Frontal cortex (tissue), 3 donors: ENCODE measurements at regions not wholly inside any gene's neighbourhood (a gene's known extent, or its start where the extent isn't known, plus 50 kb on each side); places are given as distances from the start of the nearest gene placed in this dataset.
"Not testable (repeated sequence)": the region's sequence is repeated elsewhere in the genome, so short reads cannot be mapped to it uniquely, and the experiment has no call there.

Experiments
- DNase-seq, 2 donors: peaks; one replicate each; pipeline ENCODE4 v3.0.0; 2012; ENCODE audit warnings: low spot score in 2 of 2
- FAIRE-seq: peaks from 2 replicates; lab custom pipeline; 2012; peaks lifted over from hg19 to GRCh38; lab: Jason Lieb, UNC
- donor health status: control.
- donor health status: control.
- donor health status: control.

GRCh38 chr12:60176891-60177290 is 581.1 kb downstream of the SLC16A7 start:
- no peak for FAIRE-seq
- no peak for DNase-seq

GRCh38 chr12:60180298-60180697 is 584.5 kb downstream of the SLC16A7 start:
- no peak for FAIRE-seq
- no peak for DNase-seq

- FAIRE-seq (no peak), DNase-seq (no peak)
Measured at GRCh38 chr12:60182354-60182753, 586.5 kb downstream of the SLC16A7 start.

- FAIRE-seq: no peak
- DNase-seq: no peak
Measured at GRCh38 chr12:60184096-60184495, 588.3 kb downstream of the SLC16A7 start.

- no peak for FAIRE-seq
- DNase-seq: no peak
Measured at GRCh38 chr12:60185060-60185459, 589.2 kb downstream of the SLC16A7 start.

GRCh38 chr12:60191271-60191670 is 595.4 kb downstream of the SLC16A7 start:
- DNase-seq (no peak), FAIRE-seq (no peak)

- DNase-seq (no peak), FAIRE-seq (no peak)
Measured at GRCh38 chr12:60191676-60192359, 596.0 kb downstream of the SLC16A7 start.

- FAIRE-seq: no peak
- no peak for DNase-seq
Measured at GRCh38 chr12:60194678-60195077, 598.8 kb downstream of the SLC16A7 start.

GRCh38 chr12:60195483-60195882 is 599.7 kb downstream of the SLC16A7 start:
- DNase-seq (no peak), FAIRE-seq (no peak)

- no peak for FAIRE-seq
- DNase-seq: no peak
Measured at GRCh38 chr12:60196366-60196765, 600.5 kb downstream of the SLC16A7 start.

- DNase-seq (no peak), FAIRE-seq (no peak)
Measured at GRCh38 chr12:60197589-60197988, 601.8 kb downstream of the SLC16A7 start.

GRCh38 chr12:60201891-60202290 is 606.1 kb downstream of the SLC16A7 start:
- DNase-seq (no peak), FAIRE-seq (no peak)

- DNase-seq (no peak), FAIRE-seq (no peak)
Measured at GRCh38 chr12:60205500-60205899, 609.7 kb downstream of the SLC16A7 start.

- no peak for DNase-seq
- FAIRE-seq: no peak
Measured at GRCh38 chr12:60209521-60209920, 613.7 kb downstream of the SLC16A7 start.

GRCh38 chr12:60209933-60210332 is 614.1 kb downstream of the SLC16A7 start:
- no peak for FAIRE-seq
- DNase-seq: no peak

- FAIRE-seq (no peak), DNase-seq (no peak)
Measured at GRCh38 chr12:60210756-60211155, 614.9 kb downstream of the SLC16A7 start.

GRCh38 chr12:60211244-60211643 is 615.4 kb downstream of the SLC16A7 start:
- no peak for FAIRE-seq
- DNase-seq: no peak

GRCh38 chr12:60212159-60213000 is 616.6 kb downstream of the SLC16A7 start:
- FAIRE-seq (no peak), DNase-seq (no peak)

- DNase-seq, FAIRE-seq: not testable (repeated sequence)
Measured at GRCh38 chr12:60213272-60213671, 617.4 kb downstream of the SLC16A7 start.

- DNase-seq (no peak), FAIRE-seq (no peak)
Measured at GRCh38 chr12:60216226-60216625, 620.4 kb downstream of the SLC16A7 start.

- DNase-seq: no peak
- FAIRE-seq: no peak
Measured at GRCh38 chr12:60223242-60223641, 627.4 kb downstream of the SLC16A7 start.
